Epithelial cell of proximal tubule (primary cell): ENCODE measurements at regions not wholly inside any gene's neighbourhood (a gene's known extent, or its start where the extent isn't known, plus 50 kb on each side); places are given as distances from the start of the nearest gene placed in this dataset.

Source experiments
- DNase-seq: peaks from one replicate; pipeline ENCODE4 v3.0.0-alpha.2; 2011; ENCODE audit warnings: low read depth
- H3K4me3 ChIP-seq: 2 replicates; pipeline ENCODE4 v1.5.1; 2011; ENCODE audit warnings: low read depth, mild to moderate bottlenecking, low read length
- CTCF ChIP-seq: conservative IDR thresholded peaks from 2 replicates; pipeline ENCODE4 v1.5.1; 2012; ENCODE audit warnings: low read depth, mild to moderate bottlenecking, low read length

- no peak overlapping the region for H3K4me3 ChIP-seq
- no peak for DNase-seq
- TF ChIP-seq CTCF: no peak
These were observed 170.7 kb upstream of the PUDP start for GRCh38 chrX:7318661-7319060.

GRCh38 chrX:7318241-7318640 is 170.3 kb upstream of the PUDP start:
- DNase-seq: no peak
- no peak overlapping the region for H3K4me3 ChIP-seq
- no peak for TF ChIP-seq CTCF

- DNase-seq: no peak
- TF ChIP-seq CTCF: no peak
- no peak overlapping the region for H3K4me3 ChIP-seq
These were observed 168.9 kb upstream of the PUDP start for GRCh38 chrX:7316887-7317286.

- no peak for DNase-seq
- H3K4me3 ChIP-seq: no peak overlapping the region
- no peak for TF ChIP-seq CTCF
These were observed 168.3 kb upstream of the PUDP start for GRCh38 chrX:7316280-7316679.

GRCh38 chrX:7314425-7314824 is 166.5 kb upstream of the PUDP start:
- no peak overlapping the region for H3K4me3 ChIP-seq
- DNase-seq: no peak
- no peak for TF ChIP-seq CTCF

- no peak for DNase-seq
- no peak overlapping the region for H3K4me3 ChIP-seq
- TF ChIP-seq CTCF: no peak
These were observed 159.8 kb upstream of the PUDP start for GRCh38 chrX:7307720-7308119.

GRCh38 chrX:7294483-7294882 is 146.5 kb upstream of the PUDP start:
- DNase-seq: no peak
- H3K4me3 ChIP-seq: no peak overlapping the region
- no peak for TF ChIP-seq CTCF
